ENCODE measurements at regions not wholly inside any gene's neighbourhood (a gene's known extent, or its start where the extent isn't known, plus 50 kb on each side); places are given as distances from the start of the nearest gene placed in this dataset.
A peak's percentile ranks its signal among the peaks of the same experiment; 100 is the strongest.

GRCh38 chr7:54076616-54077015, 465.6 kb upstream of the VSTM2A start:
- no peak for TF ChIP-seq CTCF (IDR thresholded peaks at IDR 0.05; ENCODE audit: extremely low read depth, low read depth, low read length)
- H3K4me2 ChIP-seq (ENCODE audit: insufficient read depth, low read length): no peak overlapping the region
- H4K20me1 ChIP-seq (ENCODE audit: insufficient read depth, low read length): no peaks in the 10 kb centered on the region
- H3K27ac ChIP-seq (ENCODE audit: low read depth, low read length): no peak overlapping the region
- H2AFZ ChIP-seq (ENCODE audit: low read length): no peak overlapping the region
- H3K9me3 ChIP-seq (ENCODE audit: low read depth, low read length): peaks cover 2% of the 10 kb centered on the region
- H3K79me2 ChIP-seq (ENCODE audit: insufficient read depth, low read length): no peaks in the 10 kb centered on the region
- H3K27me3 ChIP-seq (ENCODE audit: insufficient read depth, low read length): no peaks in the 10 kb centered on the region
- peak; percentile 36 for DNase-seq (ENCODE audit: insufficient read length, low spot score, missing footprints)
- no peak overlapping the region for H3K4me3 ChIP-seq (ENCODE audit: insufficient read depth, low read length)
- no peaks in the 10 kb centered on the region for H3K36me3 ChIP-seq (ENCODE audit: insufficient read depth, low read length)
- no peaks in the 10 kb centered on the region for H3K4me1 ChIP-seq (ENCODE audit: insufficient read depth, low read length)

GRCh38 chr7:54080525-54080924, 461.6 kb upstream of the VSTM2A start:
- no peaks in the 10 kb centered on the region for H3K4me1 ChIP-seq (ENCODE audit: insufficient read depth, low read length)
- no peak overlapping the region for H2AFZ ChIP-seq (ENCODE audit: low read length)
- no peaks in the 10 kb centered on the region for H4K20me1 ChIP-seq (ENCODE audit: insufficient read depth, low read length)
- H3K27ac ChIP-seq (ENCODE audit: low read depth, low read length): no peak overlapping the region
- H3K9me3 ChIP-seq (ENCODE audit: low read depth, low read length): no peaks in the 10 kb centered on the region
- TF ChIP-seq CTCF (IDR thresholded peaks at IDR 0.05; ENCODE audit: extremely low read depth, low read depth, low read length): no peak
- no peaks in the 10 kb centered on the region for H3K27me3 ChIP-seq (ENCODE audit: insufficient read depth, low read length)
- no peak overlapping the region for H3K4me2 ChIP-seq (ENCODE audit: insufficient read depth, low read length)
- H3K4me3 ChIP-seq (ENCODE audit: insufficient read depth, low read length): no peak overlapping the region
- no peak for DNase-seq (ENCODE audit: insufficient read length, low spot score, missing footprints)
- no peaks in the 10 kb centered on the region for H3K79me2 ChIP-seq (ENCODE audit: insufficient read depth, low read length)
- H3K36me3 ChIP-seq (ENCODE audit: insufficient read depth, low read length): no peaks in the 10 kb centered on the region

GRCh38 chr7:54080971-54081370, 461.2 kb upstream of the VSTM2A start:
- Histone ChIP-seq H3K27me3 (ENCODE audit: insufficient read depth, low read length) (no peaks in the 10 kb centered on the region), H3K79me2 (ENCODE audit: insufficient read depth, low read length) (no peaks in the 10 kb centered on the region), H3K4me2 (ENCODE audit: insufficient read depth, low read length) (no peak overlapping the region), H2AFZ (ENCODE audit: low read length) (no peak overlapping the region), H3K4me1 (ENCODE audit: insufficient read depth, low read length) (no peaks in the 10 kb centered on the region), H3K36me3 (ENCODE audit: insufficient read depth, low read length) (no peaks in the 10 kb centered on the region), H3K9me3 (ENCODE audit: low read depth, low read length) (no peaks in the 10 kb centered on the region), H3K4me3 (ENCODE audit: insufficient read depth, low read length) (no peak overlapping the region), H4K20me1 (ENCODE audit: insufficient read depth, low read length) (no peaks in the 10 kb centered on the region), H3K27ac (ENCODE audit: low read depth, low read length) (no peak overlapping the region)
- DNase-seq (ENCODE audit: insufficient read length, low spot score, missing footprints): no peak
- TF ChIP-seq CTCF (IDR thresholded peaks at IDR 0.05; ENCODE audit: extremely low read depth, low read depth, low read length): no peak

GRCh38 chr7:54084340-54084739, 457.8 kb upstream of the VSTM2A start:
- peak; percentile 1 for DNase-seq (ENCODE audit: insufficient read length, low spot score, missing footprints)
- no peak overlapping the region for H3K4me2 ChIP-seq (ENCODE audit: insufficient read depth, low read length)

More at GRCh38 chr7:54084340-54084739, 457.8 kb upstream of the VSTM2A start:
- Histone ChIP-seq H3K4me1 (ENCODE audit: insufficient read depth, low read length) (no peaks in the 10 kb centered on the region), H3K9me3 (ENCODE audit: low read depth, low read length) (no peaks in the 10 kb centered on the region), H3K27me3 (ENCODE audit: insufficient read depth, low read length) (no peaks in the 10 kb centered on the region), H3K79me2 (ENCODE audit: insufficient read depth, low read length) (no peaks in the 10 kb centered on the region), H2AFZ (ENCODE audit: low read length) (no peak overlapping the region), H3K4me3 (ENCODE audit: insufficient read depth, low read length) (no peak overlapping the region), H3K36me3 (ENCODE audit: insufficient read depth, low read length) (no peaks in the 10 kb centered on the region), H4K20me1 (ENCODE audit: insufficient read depth, low read length) (no peaks in the 10 kb centered on the region), H3K27ac (ENCODE audit: low read depth, low read length) (no peak overlapping the region)
- TF ChIP-seq CTCF (IDR thresholded peaks at IDR 0.05; ENCODE audit: extremely low read depth, low read depth, low read length): no peak
